Endothelial cell (in vitro differentiated cells): ENCODE measurements at regions not wholly inside any gene's neighbourhood (a gene's known extent, or its start where the extent isn't known, plus 50 kb on each side); places are given as distances from the start of the nearest gene placed in this dataset.
"Not testable (repeated sequence)": the region's sequence is repeated elsewhere in the genome, so short reads cannot be mapped to it uniquely, and the experiment has no call there.

Experiments used
- DNase-seq: peaks from one replicate; pipeline ENCODE4 v3.0.0; 2021; ENCODE audit warnings: low spot score
- H3K27ac Mint-ChIP-seq: one replicate; pipeline ENCODE4 v1.8.0; 2021; ENCODE audit warnings: mixed read lengths, inconsistent platforms; ENCODE audit not compliant: unreplicated experiment
- H3K27me3 Mint-ChIP-seq: one replicate; pipeline ENCODE4 v1.8.0; 2021; ENCODE audit warnings: mild to moderate bottlenecking, moderate library complexity, mixed read lengths, inconsistent platforms; ENCODE audit not compliant: unreplicated experiment
- H3K36me3 Mint-ChIP-seq: one replicate; pipeline ENCODE4 v1.8.0; 2021; ENCODE audit warnings: mild to moderate bottlenecking, low read depth, mixed read lengths, inconsistent platforms; ENCODE audit not compliant: unreplicated experiment
- H3K4me1 Mint-ChIP-seq: one replicate; pipeline ENCODE4 v1.8.0; 2021; ENCODE audit warnings: mild to moderate bottlenecking, mixed read lengths, inconsistent platforms; ENCODE audit not compliant: unreplicated experiment
- H3K4me3 Mint-ChIP-seq: one replicate; pipeline ENCODE4 v1.8.0; 2021; ENCODE audit warnings: mild to moderate bottlenecking, mixed read lengths, inconsistent platforms; ENCODE audit not compliant: unreplicated experiment
- H3K9me3 Mint-ChIP-seq: one replicate; pipeline ENCODE4 v1.8.0; 2021; ENCODE audit warnings: mixed read lengths, inconsistent platforms; ENCODE audit not compliant: unreplicated experiment
- TF ChIP-seq, protein P1 (sequence below): fragments of 200-600 bp; sonication (generic); IDR thresholded peaks from one replicate; pipeline ENCODE4 v1.5.0; 2021; ENCODE audit warnings: antibody characterized with exemption; ENCODE audit not compliant: unreplicated experiment

DNA sequence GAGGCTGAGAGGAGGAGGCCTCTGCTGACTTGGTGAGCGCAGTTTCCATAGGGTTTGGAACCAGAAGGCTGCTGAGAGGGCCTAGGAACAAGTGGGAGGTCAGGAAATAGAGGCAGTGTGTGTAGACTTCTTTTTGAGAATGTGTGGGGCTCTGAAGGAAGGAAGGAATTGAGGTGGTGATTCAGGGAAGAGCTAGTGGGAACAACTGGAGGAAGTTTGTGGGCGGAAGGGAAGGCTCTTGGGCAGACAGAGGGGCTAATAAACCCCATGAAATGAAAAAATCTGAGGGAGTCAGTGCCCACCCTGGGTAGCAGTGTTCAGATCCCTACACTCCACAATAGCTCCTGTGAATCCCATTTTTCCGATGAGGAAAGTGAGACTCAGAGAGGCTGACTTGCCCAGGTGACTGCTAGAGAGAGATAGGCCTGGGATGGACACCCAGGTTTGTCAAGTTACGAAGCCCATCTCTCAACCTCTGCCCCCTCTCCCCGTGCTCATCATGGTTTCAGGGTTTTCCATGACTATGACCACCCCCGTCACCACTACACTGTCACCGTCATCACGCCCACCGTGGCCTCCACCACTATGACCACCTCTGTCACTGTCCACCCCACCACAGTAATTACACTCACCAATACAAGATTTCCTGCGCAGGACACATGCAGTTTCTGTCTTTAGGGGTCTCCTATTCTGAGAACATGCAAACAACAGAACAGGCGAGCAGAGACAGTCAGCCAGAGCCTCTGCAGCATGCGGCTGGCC is 106.4 kb downstream of the MRPL14 start:
- Mint-ChIP-seq H3K4me3 (no peak overlapping the region), H3K27ac (peak overlapping the region; percentile 46), H3K27me3 (peaks cover 7% of the 10 kb centered on the region), H3K4me1 (peaks cover 26% of the 10 kb centered on the region), H3K9me3 (no peaks in the 10 kb centered on the region), H3K36me3 (no peaks in the 10 kb centered on the region)
- no peak for DNase-seq
- TF ChIP-seq, protein P1, sequence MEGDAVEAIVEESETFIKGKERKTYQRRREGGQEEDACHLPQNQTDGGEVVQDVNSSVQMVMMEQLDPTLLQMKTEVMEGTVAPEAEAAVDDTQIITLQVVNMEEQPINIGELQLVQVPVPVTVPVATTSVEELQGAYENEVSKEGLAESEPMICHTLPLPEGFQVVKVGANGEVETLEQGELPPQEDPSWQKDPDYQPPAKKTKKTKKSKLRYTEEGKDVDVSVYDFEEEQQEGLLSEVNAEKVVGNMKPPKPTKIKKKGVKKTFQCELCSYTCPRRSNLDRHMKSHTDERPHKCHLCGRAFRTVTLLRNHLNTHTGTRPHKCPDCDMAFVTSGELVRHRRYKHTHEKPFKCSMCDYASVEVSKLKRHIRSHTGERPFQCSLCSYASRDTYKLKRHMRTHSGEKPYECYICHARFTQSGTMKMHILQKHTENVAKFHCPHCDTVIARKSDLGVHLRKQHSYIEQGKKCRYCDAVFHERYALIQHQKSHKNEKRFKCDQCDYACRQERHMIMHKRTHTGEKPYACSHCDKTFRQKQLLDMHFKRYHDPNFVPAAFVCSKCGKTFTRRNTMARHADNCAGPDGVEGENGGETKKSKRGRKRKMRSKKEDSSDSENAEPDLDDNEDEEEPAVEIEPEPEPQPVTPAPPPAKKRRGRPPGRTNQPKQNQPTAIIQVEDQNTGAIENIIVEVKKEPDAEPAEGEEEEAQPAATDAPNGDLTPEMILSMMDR, result no peak

DNA sequence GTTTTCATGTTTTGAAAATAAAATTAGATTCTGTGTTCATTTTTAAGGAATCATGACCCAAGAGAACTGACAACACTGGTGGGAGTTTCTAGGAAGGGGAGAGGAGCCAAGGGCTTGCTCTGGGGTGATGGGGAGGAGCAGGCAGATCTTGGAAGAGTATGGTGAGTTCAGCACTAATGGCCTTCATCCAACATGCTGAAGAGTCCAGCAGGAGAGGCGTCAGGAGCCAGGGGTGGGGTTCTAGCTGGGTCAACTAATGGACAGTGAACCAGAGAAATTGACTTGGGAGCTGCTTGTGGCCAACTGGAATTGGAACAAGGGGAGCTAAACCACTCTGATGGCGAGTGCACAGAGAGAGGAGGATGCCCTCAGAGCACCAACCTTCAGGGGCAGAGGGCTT is 107.1 kb downstream of the MRPL14 start:
- Mint-ChIP-seq H3K9me3 (no peaks in the 10 kb centered on the region), H3K4me1 (peaks cover 23% of the 10 kb centered on the region), H3K4me3 (peak overlapping the region; percentile 25), H3K36me3 (no peaks in the 10 kb centered on the region), H3K27me3 (peaks cover 4% of the 10 kb centered on the region), H3K27ac (no peak overlapping the region)
- no peak for DNase-seq
- TF ChIP-seq, protein P1, result no peak

DNA sequence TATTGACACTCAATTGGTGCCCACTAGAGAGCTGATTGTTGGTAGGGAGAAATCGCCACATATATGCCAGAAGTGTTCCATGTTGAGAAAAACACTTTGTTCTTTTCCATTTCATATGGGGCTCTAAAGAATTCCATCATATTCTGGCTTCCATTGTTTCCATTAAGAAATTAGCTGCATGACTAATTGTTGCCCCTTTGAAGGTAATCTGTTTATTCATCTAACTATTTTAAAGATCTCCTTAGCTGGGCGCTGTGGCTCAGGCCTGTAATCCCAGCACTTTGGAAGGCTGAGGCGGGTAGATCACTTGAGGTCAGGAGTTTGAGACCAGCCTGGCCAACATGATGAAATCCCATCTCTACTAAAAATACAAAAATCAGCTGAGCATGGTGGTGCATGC is 109.9 kb downstream of the MRPL14 start:
- not testable (repeated sequence) for H3K9me3 Mint-ChIP-seq, H3K27me3 Mint-ChIP-seq, H3K36me3 Mint-ChIP-seq, H3K4me3 Mint-ChIP-seq, H3K27ac Mint-ChIP-seq, DNase-seq
- peaks cover 18% of the 10 kb centered on the region for H3K4me1 Mint-ChIP-seq

DNA sequence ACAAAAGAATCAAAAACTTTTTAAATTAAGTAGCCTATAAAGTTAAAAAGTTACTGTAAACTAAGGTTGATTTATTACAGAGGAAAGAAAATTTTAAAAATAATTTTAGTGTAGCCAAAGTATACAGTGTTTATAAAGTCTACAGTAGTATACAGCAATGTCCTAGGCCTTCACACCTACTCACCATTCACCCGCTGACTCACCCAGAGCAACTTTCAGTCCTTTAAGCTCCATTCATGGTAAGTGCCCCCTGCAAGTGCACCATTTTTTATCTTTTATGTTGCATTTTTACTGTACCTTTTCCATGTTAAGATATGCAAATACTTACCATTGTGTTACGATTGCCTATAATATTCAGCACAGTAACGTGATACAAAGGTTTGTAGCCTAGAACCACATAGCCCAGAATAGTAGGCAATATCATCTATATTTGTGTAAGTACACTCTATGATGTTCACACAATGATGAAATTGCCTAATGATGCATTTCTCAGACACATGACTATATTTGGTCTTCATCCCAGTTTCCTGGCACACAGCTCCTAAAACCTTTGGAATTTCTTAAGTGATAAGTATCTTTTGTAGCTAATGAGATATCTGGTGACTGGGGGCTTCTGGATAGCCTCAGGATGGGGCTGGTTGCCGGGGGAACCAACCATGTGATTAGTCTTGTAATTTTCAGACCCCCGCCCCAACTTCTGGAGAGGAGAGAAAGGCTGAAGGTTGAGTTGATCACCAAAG is 111.0 kb downstream of the MRPL14 start:
- TF ChIP-seq, protein P1, result no peak

DNA sequence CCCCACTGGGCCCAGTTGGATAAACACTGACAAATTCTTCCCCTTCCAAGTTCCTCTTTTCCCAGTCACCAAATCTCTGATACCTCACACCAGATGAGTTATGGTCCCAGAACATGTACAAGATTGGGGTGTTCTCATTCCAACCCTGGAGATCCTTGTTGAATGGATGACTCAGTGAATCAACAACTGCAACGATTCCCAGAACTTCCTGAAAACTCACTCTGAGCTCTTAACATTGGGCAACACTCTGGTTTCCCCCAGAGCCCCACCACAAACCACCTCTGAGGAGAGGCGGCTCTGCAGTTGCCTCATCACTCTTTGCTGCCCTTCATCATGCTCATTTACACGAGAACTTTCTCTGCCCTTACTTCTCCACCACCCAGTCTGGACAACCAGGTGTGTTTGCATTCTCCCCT is 115.2 kb downstream of the MRPL14 start:
- no peak for DNase-seq

More for the DNA sequence above, 111.0 kb downstream of the MRPL14 start:
- Mint-ChIP-seq H3K4me3 (no peak overlapping the region), H3K27me3 (peaks cover 3% of the 10 kb centered on the region), H3K36me3 (no peaks in the 10 kb centered on the region), H3K27ac (no peak overlapping the region), H3K9me3 (no peaks in the 10 kb centered on the region), H3K4me1 (peaks cover 16% of the 10 kb centered on the region)
- no peak for DNase-seq

More for the DNA sequence above, 115.2 kb downstream of the MRPL14 start:
- H3K27ac Mint-ChIP-seq, result no peak overlapping the region
- no peak overlapping the region for H3K4me3 Mint-ChIP-seq
- H3K27me3 Mint-ChIP-seq, result peaks cover 3% of the 10 kb centered on the region
- H3K4me1 Mint-ChIP-seq, result peaks cover 3% of the 10 kb centered on the region
- TF ChIP-seq, protein P1, result no peak
- peaks cover 3% of the 10 kb centered on the region for H3K36me3 Mint-ChIP-seq
- no peaks in the 10 kb centered on the region for H3K9me3 Mint-ChIP-seq
